Endothelial cell of umbilical vein (primary cell): ENCODE measurements at regions not wholly inside any gene's neighbourhood (a gene's known extent, or its start where the extent isn't known, plus 50 kb on each side); places are given as distances from the start of the nearest gene placed in this dataset.

Experiments
- BruUV-seq: library from RNA; stranded (reverse); fragments of 400-500 nt; replicated peaks from 2 replicates; lab custom pipeline; 2021; lab: Mats Ljungman, UMichigan
- CTCF ChIA-PET: fragments of 300-600, 350-600 bp; sonication (Branson Sonifier 250); formaldehyde crosslinking; loops from one replicate; lab custom pipeline; 2021; ENCODE audit warnings: antibody characterized with exemption, inconsistent platforms; lab: Charles Lee
- POLR2A ChIA-PET: fragments of 300-600, 350-600 bp; sonication (Branson Sonifier 250); formaldehyde crosslinking; loops from one replicate; lab custom pipeline; 2021; ENCODE audit warnings: antibody characterized with exemption, inconsistent platforms; lab: Charles Lee
- DNase-seq: peaks from one replicate; pipeline ENCODE4 v3.0.0-alpha.2; 2011; ENCODE audit warnings: low read depth, low spot score
- FAIRE-seq: peaks from 2 replicates; lab custom pipeline; 2011; peaks lifted over from hg19 to GRCh38; lab: Jason Lieb, UNC
- H2AFZ ChIP-seq: 2 replicates; pipeline ENCODE4 v1.6.0; 2012; ENCODE audit warnings: low read depth, low read length, control low read depth, inconsistent platforms
- H3K27ac ChIP-seq: 2 replicates; pipeline ENCODE4 v1.5.1; 2011; ENCODE audit warnings: low read depth, mild to moderate bottlenecking, control low read depth, low read length, moderate library complexity; ENCODE audit not compliant: insufficient read depth
- H3K27me3 ChIP-seq, 2 experiments: 2 replicates each; pipeline versions ENCODE4 v1.6.0 to v1.6.1; 2011; ENCODE audit warnings: low read length in 2 of 2, mixed read lengths in 1 of 2; ENCODE audit not compliant: control insufficient read depth in 2 of 2, insufficient read depth in 2 of 2
- H3K36me3 ChIP-seq, 2 experiments: 2 replicates in 1 of 2; 3 replicates in 1 of 2; pipeline ENCODE4 v1.5.1; 2011; ENCODE audit warnings: low read length in 2 of 2, mild to moderate bottlenecking in 1 of 2, moderate library complexity in 1 of 2; ENCODE audit not compliant: control insufficient read depth in 2 of 2, insufficient read depth in 2 of 2; ENCODE audit errors: extremely low read depth in 1 of 2
- H3K4me1 ChIP-seq: 3 replicates; pipeline ENCODE4 v1.5.1; 2011; ENCODE audit warnings: mild to moderate bottlenecking, low read length; ENCODE audit not compliant: control insufficient read depth, insufficient read depth; ENCODE audit errors: extremely low read depth
- H3K4me2 ChIP-seq: 2 replicates; pipeline ENCODE4 v1.6.1; 2011; ENCODE audit warnings: low read length, control low read depth, mixed read lengths; ENCODE audit not compliant: insufficient read depth
- H3K4me3 ChIP-seq, 3 experiments: fragments of 200-600 bp in 1 of 3; sonication (generic), shearing (Covaris generic) in 1 of 3; replicated peaks in 1 of 3; 2 replicates each; pipeline ENCODE4 v1.5.1; 2011 to 2016; ENCODE audit warnings: control low read depth in 3 of 3, low read length in 3 of 3, mild to moderate bottlenecking in 2 of 3, inconsistent platforms in 1 of 3, low read depth in 1 of 3, moderate library complexity in 1 of 3; ENCODE audit not compliant: insufficient read depth in 1 of 3
- H3K79me2 ChIP-seq: 2 replicates; pipeline ENCODE4 v1.6.0; 2012; ENCODE audit warnings: low read length, inconsistent platforms; ENCODE audit not compliant: control insufficient read depth, insufficient read depth
- H3K9ac ChIP-seq: replicated peaks from 2 replicates; pipeline ENCODE3; 2011; ENCODE audit warnings: low read length, control low read depth; ENCODE audit not compliant: insufficient read depth; ENCODE audit errors: extremely low read depth
- H3K9me1 ChIP-seq: replicated peaks from 3 replicates; pipeline ENCODE4 v1.6.0; 2011; ENCODE audit warnings: mild to moderate bottlenecking, low read length; ENCODE audit not compliant: control insufficient read depth, insufficient read depth; ENCODE audit errors: extremely low read depth
- H3K9me3 ChIP-seq: replicated peaks from 2 replicates; pipeline ENCODE4 v1.5.1; 2012; ENCODE audit warnings: low read length, inconsistent platforms; ENCODE audit not compliant: control insufficient read depth, insufficient read depth
- H4K20me1 ChIP-seq: replicated peaks from 2 replicates; pipeline ENCODE3; 2011; ENCODE audit warnings: mild to moderate bottlenecking, low read length; ENCODE audit not compliant: control insufficient read depth, insufficient read depth; ENCODE audit errors: extremely low read depth
- GATA2 ChIP-seq: IDR thresholded peaks from 2 replicates; pipeline ENCODE4 v1.7.0; 2011; ENCODE audit warnings: low read depth, mild to moderate bottlenecking, moderate library complexity, mixed read lengths, low read length; ENCODE audit not compliant: insufficient read length, insufficient read depth
- JUN ChIP-seq: IDR thresholded peaks from 2 replicates; pipeline ENCODE4 v1.6.1; 2011; ENCODE audit warnings: borderline replicate concordance, low read depth; ENCODE audit not compliant: insufficient read length, insufficient read depth
- MYC ChIP-seq: IDR thresholded peaks from one replicate; pipeline ENCODE4 v1.6.1; 2011; ENCODE audit warnings: mild to moderate bottlenecking, low read depth, low read length
- POLR2A ChIP-seq: IDR thresholded peaks from 2 replicates; pipeline ENCODE4 v1.6.1; 2012; ENCODE audit warnings: low read depth, mild to moderate bottlenecking, control low read depth, low read length
- POLR2AphosphoS5 ChIP-seq: IDR thresholded peaks from 2 replicates; pipeline ENCODE4 v1.6.1; 2012; ENCODE audit warnings: low read depth, mild to moderate bottlenecking, control low read depth, low read length, moderate library complexity; ENCODE audit not compliant: insufficient read depth
- dilution Hi-C: fragments of 300-500 bp; cut with MboI; formaldehyde crosslinking; loops from one replicate; pipeline ENCODE4 v1.15.0; 2019; ENCODE audit warnings: low sequenced_read_pairs; ENCODE audit not compliant: extremely low pct_ligation_motif_present
- intact Hi-C: fragments of 100-400 bp; cut with micrococcal nuclease; formaldehyde crosslinking; loops from one replicate; pipeline ENCODE4 v1.10.0; 2022
- TF ChIP-seq, protein P1 (sequence below), 2 donors: IDR thresholded peaks; 1 replicate in 1 of 2; 2 replicates in 1 of 2; pipeline ENCODE4 v1.5.1; 2011; ENCODE audit warnings: low read length in 2 of 2, mild to moderate bottlenecking in 2 of 2, moderate library complexity in 2 of 2, control low read depth in 1 of 2, inconsistent platforms in 1 of 2, low read depth in 1 of 2; ENCODE audit not compliant: insufficient read depth in 1 of 2; ENCODE audit errors: extremely low read depth in 1 of 2

DNA sequence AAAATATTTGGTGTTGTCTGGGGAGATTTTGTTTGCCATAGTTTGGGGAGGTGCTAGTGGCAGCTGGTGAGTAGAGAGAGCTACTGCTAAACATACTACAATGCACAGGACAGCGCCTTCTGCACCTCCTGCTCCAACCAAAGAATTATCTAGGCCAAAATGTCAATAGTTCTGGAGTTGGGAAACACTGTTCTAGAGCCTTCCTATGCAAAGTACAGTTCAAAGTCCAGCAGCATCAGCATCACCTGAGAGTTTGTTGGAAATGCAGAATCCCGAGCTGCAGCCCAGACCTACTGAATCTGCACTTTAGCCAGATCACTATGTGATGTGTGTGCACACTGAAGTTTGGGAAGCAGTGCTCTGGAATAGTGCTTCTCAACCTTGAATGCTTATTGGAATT is 290.7 kb downstream of the TCF7L2 start:
- Histone ChIP-seq H3K9ac (no peak overlapping the region), H3K4me1 (no peaks in the 10 kb centered on the region), H3K79me2 (no peaks in the 10 kb centered on the region), H3K4me2 (no peak overlapping the region), H3K36me3 (no peaks in the 10 kb centered on the region), H4K20me1 (no peaks in the 10 kb centered on the region), H3K27me3 (no peaks in the 10 kb centered on the region), H3K9me3 (no peaks in the 10 kb centered on the region), H3K9me1 (no peaks in the 10 kb centered on the region), H2AFZ (no peak overlapping the region), H3K4me3 (no peak overlapping the region), H3K27ac (no peak overlapping the region)
- dilution Hi-C loops, result no loop called here
- intact Hi-C loops, result no loop called here
- TF ChIP-seq POLR2A (no peak), GATA2 (no peak), MYC (no peak), JUN (no peak), POLR2AphosphoS5 (no peak)
- TF ChIP-seq, protein P1, sequence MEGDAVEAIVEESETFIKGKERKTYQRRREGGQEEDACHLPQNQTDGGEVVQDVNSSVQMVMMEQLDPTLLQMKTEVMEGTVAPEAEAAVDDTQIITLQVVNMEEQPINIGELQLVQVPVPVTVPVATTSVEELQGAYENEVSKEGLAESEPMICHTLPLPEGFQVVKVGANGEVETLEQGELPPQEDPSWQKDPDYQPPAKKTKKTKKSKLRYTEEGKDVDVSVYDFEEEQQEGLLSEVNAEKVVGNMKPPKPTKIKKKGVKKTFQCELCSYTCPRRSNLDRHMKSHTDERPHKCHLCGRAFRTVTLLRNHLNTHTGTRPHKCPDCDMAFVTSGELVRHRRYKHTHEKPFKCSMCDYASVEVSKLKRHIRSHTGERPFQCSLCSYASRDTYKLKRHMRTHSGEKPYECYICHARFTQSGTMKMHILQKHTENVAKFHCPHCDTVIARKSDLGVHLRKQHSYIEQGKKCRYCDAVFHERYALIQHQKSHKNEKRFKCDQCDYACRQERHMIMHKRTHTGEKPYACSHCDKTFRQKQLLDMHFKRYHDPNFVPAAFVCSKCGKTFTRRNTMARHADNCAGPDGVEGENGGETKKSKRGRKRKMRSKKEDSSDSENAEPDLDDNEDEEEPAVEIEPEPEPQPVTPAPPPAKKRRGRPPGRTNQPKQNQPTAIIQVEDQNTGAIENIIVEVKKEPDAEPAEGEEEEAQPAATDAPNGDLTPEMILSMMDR (IDR thresholded peaks at IDR 0.05; ENCODE audit: extremely low read depth in 1 of 2, insufficient read depth in 1 of 2, low read depth in 1 of 2, low read length in 2 of 2), result no peak
- ChIA-PET CTCF (interaction anchor here (1.7 kb wide), 1 partner anchor 145 kb away, joined by 5 read pairs; no protein-coding TSS in a partner anchor), POLR2A (no interaction called here)
- DNase-seq, result no peak
- BruUV-seq, result no TSS peak
- FAIRE-seq, result no peak
